Upper lobe of right lung (tissue), 1 donor: ENCODE measurements at regions not wholly inside any gene's neighbourhood (a gene's known extent, or its start where the extent isn't known, plus 50 kb on each side); places are given as distances from the start of the nearest gene placed in this dataset.

Experiments
- ATAC-seq: fragments of 200-7000 bp; cut with Tn5 transposase; one replicate; pipeline ENCODE4 v1.9.1; 2020; ENCODE audit warnings: mild to moderate bottlenecking, moderate library complexity
- DNase-seq: peaks from one replicate; pipeline ENCODE4 v3.0.0-alpha.2; 2020
- H3K27ac ChIP-seq: fragments of 200-600 bp; one replicate; pipeline ENCODE4 v1.8.0; 2022
- H3K27me3 ChIP-seq: fragments of 200-600 bp; one replicate; pipeline ENCODE4 v1.8.0; 2022; ENCODE audit warnings: mild to moderate bottlenecking
- H3K36me3 ChIP-seq: fragments of 200-600 bp; one replicate; pipeline ENCODE4 v1.8.0; 2022
- H3K4me1 ChIP-seq: fragments of 200-600 bp; one replicate; pipeline ENCODE4 v1.8.0; 2022
- H3K4me3 ChIP-seq: fragments of 200-600 bp; one replicate; pipeline ENCODE4 v1.8.0; 2022; ENCODE audit warnings: mild to moderate bottlenecking
- H3K9me3 ChIP-seq: fragments of 200-600 bp; one replicate; pipeline ENCODE4 v1.8.0; 2022
- CTCF ChIP-seq: fragments of 200-600 bp; IDR thresholded peaks from one replicate; pipeline ENCODE4 v1.8.0; 2022; ENCODE audit warnings: antibody characterized with exemption
- intact Hi-C: fragments of 100-400 bp; cut with DNase I; formaldehyde crosslinking; loops from one replicate; pipeline ENCODE4 v1.11.0; 2022
- donor health status: DM: no; HTN: yes; CAD: no; lungs with severe emphysema.

GRCh38 chr9:80285326-80285725 lies 713.6 kb downstream of the TLE4 start:
- no peak for ATAC-seq
- peak; percentile 27 for TF ChIP-seq CTCF

GRCh38 chr9:80282766-80283165 lies 711.0 kb downstream of the TLE4 start:
- intact Hi-C loops, result no loop called here
- TF ChIP-seq CTCF, result no peak
- ATAC-seq (no peak), DNase-seq (no peak)
- no peaks in the 10 kb centered on the region for H3K4me1 ChIP-seq
- no peaks in the 10 kb centered on the region for H3K9me3 ChIP-seq
- H3K36me3 ChIP-seq, result no peaks in the 10 kb centered on the region
- H3K27ac ChIP-seq, result no peak overlapping the region
- no peak overlapping the region for H3K4me3 ChIP-seq
- H3K27me3 ChIP-seq, result no peaks in the 10 kb centered on the region

More at GRCh38 chr9:80285326-80285725, 713.6 kb downstream of the TLE4 start:
- Histone ChIP-seq H3K4me3 (no peak overlapping the region), H3K27me3 (no peaks in the 10 kb centered on the region), H3K36me3 (no peaks in the 10 kb centered on the region), H3K9me3 (no peaks in the 10 kb centered on the region), H3K4me1 (no peaks in the 10 kb centered on the region), H3K27ac (no peak overlapping the region)
- no peak for DNase-seq
- intact Hi-C loops, result no loop called here

- no peak for TF ChIP-seq CTCF
- Histone ChIP-seq H3K27me3 (no peaks in the 10 kb centered on the region), H3K27ac (no peak overlapping the region), H3K4me3 (no peak overlapping the region), H3K9me3 (peaks cover 10% of the 10 kb centered on the region), H3K36me3 (no peaks in the 10 kb centered on the region), H3K4me1 (no peaks in the 10 kb centered on the region)
- ATAC-seq, result no peak
- DNase-seq, result no peak
- intact Hi-C loops, result no loop called here
Observed at GRCh38 chr9:80259079-80259478, 687.3 kb downstream of the TLE4 start.

- H3K27me3 ChIP-seq, result no peaks in the 10 kb centered on the region
- TF ChIP-seq CTCF, result no peak
- no peak for ATAC-seq
- H3K9me3 ChIP-seq, result no peaks in the 10 kb centered on the region
- DNase-seq, result no peak
- H3K36me3 ChIP-seq, result no peaks in the 10 kb centered on the region
- intact Hi-C loops, result no loop called here
- no peak overlapping the region for H3K4me3 ChIP-seq
- H3K27ac ChIP-seq, result no peak overlapping the region
- H3K4me1 ChIP-seq, result no peaks in the 10 kb centered on the region
Observed at GRCh38 chr9:80251778-80252177, 680.0 kb downstream of the TLE4 start.

GRCh38 chr9:80242022-80242421 lies 670.3 kb downstream of the TLE4 start:
- H3K36me3 ChIP-seq, result no peaks in the 10 kb centered on the region
- H3K27ac ChIP-seq, result no peak overlapping the region
- no peak for TF ChIP-seq CTCF
- no peak for ATAC-seq
- H3K4me1 ChIP-seq, result no peaks in the 10 kb centered on the region
- DNase-seq, result no peak
- no peaks in the 10 kb centered on the region for H3K9me3 ChIP-seq
- no peaks in the 10 kb centered on the region for H3K27me3 ChIP-seq
- H3K4me3 ChIP-seq, result no peak overlapping the region
- intact Hi-C loops, result no loop called here

- no peak for DNase-seq
- H3K27me3 ChIP-seq, result no peaks in the 10 kb centered on the region
- H3K9me3 ChIP-seq, result no peaks in the 10 kb centered on the region
- intact Hi-C loops, result no loop called here
- no peaks in the 10 kb centered on the region for H3K36me3 ChIP-seq
- no peak overlapping the region for H3K27ac ChIP-seq
- TF ChIP-seq CTCF, result no peak
- H3K4me1 ChIP-seq, result no peaks in the 10 kb centered on the region
- H3K4me3 ChIP-seq, result no peak overlapping the region
- ATAC-seq, result no peak
Observed at GRCh38 chr9:80235752-80236151, 664.0 kb downstream of the TLE4 start.
